Neural progenitor cell (in vitro differentiated cells): ENCODE measurements at regions not wholly inside any gene's neighbourhood (a gene's known extent, or its start where the extent isn't known, plus 50 kb on each side); places are given as distances from the start of the nearest gene placed in this dataset.
A peak's percentile ranks its signal among the peaks of the same experiment; 100 is the strongest.

Source experiments
- DNase-seq: peaks from one replicate; pipeline ENCODE4 v3.0.0-alpha.2; 2016; ENCODE audit warnings: low spot score
- H2AFZ ChIP-seq: fragments of 200-600 bp; sonication (generic); replicated peaks from 2 replicates; pipeline ENCODE4 v1.6.1; 2016; ENCODE audit warnings: antibody characterized with exemption
- H3F3A ChIP-seq: fragments of 200-600 bp; sonication (generic); 2 replicates; pipeline ENCODE4 v1.6.1; 2016; ENCODE audit warnings: antibody characterized with exemption, low read depth
- H3K27ac ChIP-seq: fragments of 200-600 bp; sonication (generic); 2 replicates; pipeline ENCODE4 v1.5.1; 2016; ENCODE audit warnings: mild to moderate bottlenecking
- H3K27me3 ChIP-seq: fragments of 200-600 bp; sonication (generic); 2 replicates; pipeline ENCODE4 v1.6.1; 2016; ENCODE audit warnings: mild to moderate bottlenecking, moderate library complexity
- H3K36me3 ChIP-seq: fragments of 200-600 bp; sonication (generic); 2 replicates; pipeline ENCODE4 v1.5.1; 2016
- H3K4me1 ChIP-seq: fragments of 200-600 bp; sonication (generic); 2 replicates; pipeline ENCODE4 v1.6.1; 2016; ENCODE audit warnings: mixed run types
- H3K4me2 ChIP-seq: fragments of 200-600 bp; sonication (generic); 2 replicates; pipeline ENCODE4 v1.6.1; 2016
- H3K4me3 ChIP-seq: fragments of 200-600 bp; sonication (generic); 2 replicates; pipeline ENCODE4 v1.5.1; 2016
- H3K79me2 ChIP-seq: fragments of 200-600 bp; sonication (generic); 2 replicates; pipeline ENCODE4 v1.6.1; 2016; ENCODE audit warnings: low read depth
- H3K9ac ChIP-seq: fragments of 200-600 bp; sonication (generic); 2 replicates; pipeline ENCODE4 v1.6.1; 2016
- H3K9me3 ChIP-seq: fragments of 200-600 bp; sonication (generic); 2 replicates; pipeline ENCODE4 v1.5.1; 2016; ENCODE audit warnings: low read depth
- H4K20me1 ChIP-seq: fragments of 200-600 bp; sonication (generic); 2 replicates; pipeline ENCODE4 v1.6.1; 2016; ENCODE audit warnings: low read depth
- H3K27ac Mint-ChIP-seq: 3 replicates; pipeline ENCODE4 v1.8.0; 2021; ENCODE audit warnings: mixed read lengths
- H3K27me3 Mint-ChIP-seq: 2 replicates; pipeline ENCODE4 v1.8.0; 2022; ENCODE audit warnings: low read depth, mild to moderate bottlenecking, inconsistent platforms, moderate library complexity, mixed read lengths; ENCODE audit not compliant: insufficient read depth
- H3K36me3 Mint-ChIP-seq: 3 replicates; pipeline ENCODE4 v1.8.0; 2021; ENCODE audit warnings: mixed read lengths
- H3K4me1 Mint-ChIP-seq: 3 replicates; pipeline ENCODE4 v1.8.0; 2021; ENCODE audit warnings: mixed read lengths
- H3K4me3 Mint-ChIP-seq: 3 replicates; pipeline ENCODE4 v1.8.0; 2021; ENCODE audit warnings: mild to moderate bottlenecking, moderate library complexity, mixed read lengths
- H3K9me3 Mint-ChIP-seq: 3 replicates; pipeline ENCODE4 v1.8.0; 2020; ENCODE audit warnings: mixed read lengths
- EZH2 ChIP-seq: fragments of 200-600 bp; sonication (generic); IDR thresholded peaks from 2 replicates; pipeline ENCODE4 v1.6.1; 2017; ENCODE audit warnings: antibody characterized with exemption, mild to moderate bottlenecking, moderate library complexity
- EZH2phosphoT487 ChIP-seq: fragments of 200-600 bp; sonication (generic); IDR thresholded peaks from 2 replicates; pipeline ENCODE4 v1.6.1; 2017; ENCODE audit warnings: antibody characterized with exemption
- TF ChIP-seq, protein P1 (sequence below): fragments of 200-600 bp; sonication (generic); IDR thresholded peaks from 2 replicates; pipeline ENCODE4 v1.5.1; 2017; ENCODE audit warnings: antibody characterized with exemption, mild to moderate bottlenecking

DNA sequence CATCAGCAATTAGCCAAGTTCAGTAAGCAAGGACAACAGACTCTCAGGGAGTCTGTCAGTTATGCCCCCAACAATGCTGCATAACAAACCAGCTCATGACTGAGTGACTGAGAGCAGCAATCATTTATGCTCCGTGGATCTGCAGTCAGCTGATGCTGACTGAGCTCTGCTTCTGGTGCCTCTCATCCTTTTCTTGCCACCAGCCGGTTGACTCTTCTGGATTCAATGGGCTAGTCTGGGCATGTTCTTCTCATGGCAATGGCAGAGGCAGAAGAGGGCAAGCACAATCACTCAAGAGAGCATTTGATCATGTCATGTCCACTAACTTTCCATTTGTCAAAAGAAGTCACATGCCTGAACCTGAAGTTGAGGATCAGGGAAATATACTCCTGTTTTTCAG lies 157.0 kb upstream of the NTRK2 start:
- no peaks in the 10 kb centered on the region for H3K4me1 ChIP-seq
- no peak for DNase-seq
- no peak for TF ChIP-seq EZH2phosphoT487
- TF ChIP-seq, protein P1, sequence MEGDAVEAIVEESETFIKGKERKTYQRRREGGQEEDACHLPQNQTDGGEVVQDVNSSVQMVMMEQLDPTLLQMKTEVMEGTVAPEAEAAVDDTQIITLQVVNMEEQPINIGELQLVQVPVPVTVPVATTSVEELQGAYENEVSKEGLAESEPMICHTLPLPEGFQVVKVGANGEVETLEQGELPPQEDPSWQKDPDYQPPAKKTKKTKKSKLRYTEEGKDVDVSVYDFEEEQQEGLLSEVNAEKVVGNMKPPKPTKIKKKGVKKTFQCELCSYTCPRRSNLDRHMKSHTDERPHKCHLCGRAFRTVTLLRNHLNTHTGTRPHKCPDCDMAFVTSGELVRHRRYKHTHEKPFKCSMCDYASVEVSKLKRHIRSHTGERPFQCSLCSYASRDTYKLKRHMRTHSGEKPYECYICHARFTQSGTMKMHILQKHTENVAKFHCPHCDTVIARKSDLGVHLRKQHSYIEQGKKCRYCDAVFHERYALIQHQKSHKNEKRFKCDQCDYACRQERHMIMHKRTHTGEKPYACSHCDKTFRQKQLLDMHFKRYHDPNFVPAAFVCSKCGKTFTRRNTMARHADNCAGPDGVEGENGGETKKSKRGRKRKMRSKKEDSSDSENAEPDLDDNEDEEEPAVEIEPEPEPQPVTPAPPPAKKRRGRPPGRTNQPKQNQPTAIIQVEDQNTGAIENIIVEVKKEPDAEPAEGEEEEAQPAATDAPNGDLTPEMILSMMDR, result no peak
- no peak for TF ChIP-seq EZH2
- no peak overlapping the region for H2AFZ ChIP-seq
- H3K27ac Mint-ChIP-seq, result no peak overlapping the region
- H3K4me2 ChIP-seq, result no peak overlapping the region
- H3K36me3 ChIP-seq, result no peaks in the 10 kb centered on the region
- H3K36me3 Mint-ChIP-seq, result no peaks in the 10 kb centered on the region
- peaks cover 1% of the 10 kb centered on the region for H3K27me3 Mint-ChIP-seq
- no peaks in the 10 kb centered on the region for H3K79me2 ChIP-seq
- peaks cover under 1% of the 10 kb centered on the region for H3K9me3 ChIP-seq
- no peak overlapping the region for H3K4me3 ChIP-seq
- peaks cover 4% of the 10 kb centered on the region for H3K4me1 Mint-ChIP-seq
- H3F3A ChIP-seq, result no peaks in the 10 kb centered on the region
- H3K27me3 ChIP-seq, result no peaks in the 10 kb centered on the region
- H4K20me1 ChIP-seq, result no peaks in the 10 kb centered on the region
- no peak overlapping the region for H3K9ac ChIP-seq
- no peak overlapping the region for H3K4me3 Mint-ChIP-seq
- H3K27ac ChIP-seq, result no peak overlapping the region
- H3K9me3 Mint-ChIP-seq, result peaks cover 3% of the 10 kb centered on the region

DNA sequence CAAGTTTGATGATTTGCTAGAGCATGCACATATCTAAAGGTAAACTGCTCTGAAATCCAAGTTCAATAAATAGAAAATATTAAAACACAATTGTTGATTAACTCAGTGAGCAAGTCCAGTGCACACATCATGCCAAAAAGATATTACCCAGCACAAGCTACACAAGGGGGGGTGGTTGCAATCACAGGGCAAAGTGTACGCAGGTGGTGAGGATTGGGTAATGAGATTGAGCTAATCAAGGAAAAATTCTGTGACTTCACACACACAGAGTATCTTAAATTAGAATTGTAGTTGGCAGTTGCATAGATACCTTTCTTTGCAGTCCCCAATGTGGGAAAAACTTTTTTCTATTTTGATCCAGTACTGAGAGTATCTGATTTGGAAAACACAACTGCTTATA lies 156.1 kb upstream of the NTRK2 start:
- Histone ChIP-seq H3K4me3 (no peak overlapping the region), H3K27ac (no peak overlapping the region), H2AFZ (no peak overlapping the region), H3K4me2 (no peak overlapping the region), H3K27me3 (no peaks in the 10 kb centered on the region), H3K4me1 (no peaks in the 10 kb centered on the region), H3K36me3 (no peaks in the 10 kb centered on the region), H3K9me3 (peaks cover 9% of the 10 kb centered on the region), H4K20me1 (no peaks in the 10 kb centered on the region), H3K79me2 (no peaks in the 10 kb centered on the region), H3K9ac (no peak overlapping the region), H3F3A (no peaks in the 10 kb centered on the region)
- H3K4me1 Mint-ChIP-seq, result peaks cover 4% of the 10 kb centered on the region
- peaks cover 2% of the 10 kb centered on the region for H3K27me3 Mint-ChIP-seq
- H3K9me3 Mint-ChIP-seq, result peaks cover 6% of the 10 kb centered on the region
- H3K36me3 Mint-ChIP-seq, result no peaks in the 10 kb centered on the region
- no peak for DNase-seq
- no peak overlapping the region for H3K4me3 Mint-ChIP-seq
- no peak overlapping the region for H3K27ac Mint-ChIP-seq
- TF ChIP-seq, protein P1, result no peak
- no peak for TF ChIP-seq EZH2
- no peak for TF ChIP-seq EZH2phosphoT487

DNA sequence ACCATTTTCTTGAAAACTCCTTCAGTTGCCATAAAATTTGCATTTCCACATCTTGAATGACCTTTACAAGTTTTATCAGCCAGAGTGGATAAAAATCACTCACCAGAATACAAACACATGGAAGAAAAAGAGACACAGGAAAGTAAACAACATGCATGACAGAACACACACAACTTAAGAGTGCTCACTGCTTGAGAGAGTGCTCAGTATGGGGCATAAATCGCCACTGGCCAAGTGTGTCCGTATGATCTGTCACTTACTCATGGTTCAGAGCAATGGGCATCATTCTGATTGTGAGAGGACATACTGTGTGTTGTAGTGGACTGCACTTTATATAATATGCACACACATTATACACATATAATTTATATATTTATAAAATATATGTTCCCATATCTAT lies 155.6 kb upstream of the NTRK2 start:
- peaks cover 9% of the 10 kb centered on the region for H3K9me3 ChIP-seq
- no peaks in the 10 kb centered on the region for H4K20me1 ChIP-seq
- no peak overlapping the region for H3K27ac ChIP-seq
- H3K4me1 Mint-ChIP-seq, result peaks cover 4% of the 10 kb centered on the region
- no peak overlapping the region for H3K4me3 ChIP-seq
- TF ChIP-seq EZH2phosphoT487 (no peak), EZH2 (no peak)
- TF ChIP-seq, protein P1, result no peak
- H3K36me3 ChIP-seq, result no peaks in the 10 kb centered on the region
- H3K27ac Mint-ChIP-seq, result no peak overlapping the region
- H3K4me3 Mint-ChIP-seq, result no peak overlapping the region
- no peaks in the 10 kb centered on the region for H3K79me2 ChIP-seq
- DNase-seq, result no peak
- H3F3A ChIP-seq, result no peaks in the 10 kb centered on the region
- no peaks in the 10 kb centered on the region for H3K4me1 ChIP-seq
- peaks cover 6% of the 10 kb centered on the region for H3K9me3 Mint-ChIP-seq
- no peak overlapping the region for H3K9ac ChIP-seq
- H3K36me3 Mint-ChIP-seq, result no peaks in the 10 kb centered on the region
- no peak overlapping the region for H3K4me2 ChIP-seq
- H2AFZ ChIP-seq, result peak overlapping the region; percentile 44
- H3K27me3 Mint-ChIP-seq, result peaks cover 2% of the 10 kb centered on the region
- H3K27me3 ChIP-seq, result no peaks in the 10 kb centered on the region

DNA sequence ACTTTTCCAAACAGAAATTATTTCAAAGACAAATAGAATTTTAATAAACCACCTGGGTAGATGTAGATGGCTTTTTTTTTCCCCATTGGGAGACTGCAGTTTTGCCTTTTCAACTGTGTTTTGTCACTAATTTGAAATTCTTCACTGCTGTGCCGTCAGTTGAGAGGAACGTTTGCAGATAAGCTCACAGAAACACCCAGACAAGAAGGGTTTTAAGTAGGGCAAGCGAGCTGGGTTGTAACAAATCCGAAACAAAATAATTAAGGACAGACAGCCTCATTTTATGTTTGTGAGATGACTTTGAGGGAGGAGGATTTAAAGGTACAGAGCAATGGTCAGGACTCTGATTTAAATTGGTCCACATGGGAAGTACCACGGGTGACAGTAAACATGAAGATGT lies 155.1 kb upstream of the NTRK2 start:
- Histone ChIP-seq H3F3A (no peaks in the 10 kb centered on the region), H3K4me3 (no peak overlapping the region), H4K20me1 (no peaks in the 10 kb centered on the region), H3K79me2 (no peaks in the 10 kb centered on the region), H3K9me3 (peaks cover 9% of the 10 kb centered on the region), H2AFZ (no peak overlapping the region), H3K36me3 (no peaks in the 10 kb centered on the region), H3K9ac (no peak overlapping the region), H3K4me1 (no peaks in the 10 kb centered on the region), H3K4me2 (no peak overlapping the region), H3K27me3 (no peaks in the 10 kb centered on the region), H3K27ac (no peak overlapping the region)
- TF ChIP-seq EZH2phosphoT487 (no peak), EZH2 (no peak)
- TF ChIP-seq, protein P1, result no peak
- Mint-ChIP-seq H3K9me3 (peaks cover 8% of the 10 kb centered on the region), H3K27me3 (peaks cover 2% of the 10 kb centered on the region), H3K36me3 (no peaks in the 10 kb centered on the region), H3K4me1 (peaks cover 4% of the 10 kb centered on the region), H3K27ac (no peak overlapping the region), H3K4me3 (no peak overlapping the region)
- DNase-seq, result no peak
